Loucy (cell line): ENCODE measurements at regions not wholly inside any gene's neighbourhood (a gene's known extent, or its start where the extent isn't known, plus 50 kb on each side); places are given as distances from the start of the nearest gene placed in this dataset.
"Not testable (repeated sequence)": the region's sequence is repeated elsewhere in the genome, so short reads cannot be mapped to it uniquely, and the experiment has no call there.

Source experiments
- H2AFZ ChIP-seq: fragments of 200-600 bp; sonication (generic); 2 replicates; pipeline ENCODE4 v1.6.0; 2016; ENCODE audit warnings: antibody characterized with exemption, mild to moderate bottlenecking, low read length, moderate library complexity
- H3F3A ChIP-seq: fragments of 200-600 bp; 2 replicates; pipeline ENCODE4 v1.6.0; 2016; ENCODE audit warnings: antibody characterized with exemption, low read depth, mild to moderate bottlenecking
- H3K27me3 ChIP-seq: fragments of 200-600 bp; sonication (generic); 2 replicates; pipeline ENCODE4 v1.6.1; 2014; ENCODE audit warnings: low read length, mild to moderate bottlenecking; ENCODE audit not compliant: insufficient read depth, poor library complexity, severe bottlenecking
- H3K36me3 ChIP-seq: fragments of 200-600 bp; sonication (generic); 2 replicates; pipeline ENCODE4 v1.6.1; 2016; ENCODE audit warnings: low read length; ENCODE audit not compliant: insufficient read depth
- H3K4me1 ChIP-seq: fragments of 200-600 bp; sonication (generic); 2 replicates; pipeline ENCODE4 v1.5.1; 2014; ENCODE audit warnings: low read length, mild to moderate bottlenecking; ENCODE audit not compliant: insufficient read depth, poor library complexity, severe bottlenecking
- H3K4me2 ChIP-seq: fragments of 200-600 bp; sonication (generic); 2 replicates; pipeline ENCODE4 v1.6.0; 2014; ENCODE audit warnings: antibody characterized with exemption, low read length, low read depth, mild to moderate bottlenecking; ENCODE audit not compliant: poor library complexity, severe bottlenecking
- H3K4me3 ChIP-seq: fragments of 200-600 bp; sonication (generic); 2 replicates; pipeline ENCODE4 v1.5.1; 2014; ENCODE audit warnings: low read length, mild to moderate bottlenecking, mixed read lengths; ENCODE audit not compliant: poor library complexity, severe bottlenecking
- H3K79me2 ChIP-seq: fragments of 200-600 bp; sonication (generic); 2 replicates; pipeline ENCODE4 v1.6.1; 2014; ENCODE audit warnings: low read length; ENCODE audit not compliant: insufficient read depth
- H3K9ac ChIP-seq: fragments of 200-600 bp; sonication (generic); 2 replicates; pipeline ENCODE4 v1.6.0; 2014; ENCODE audit warnings: mild to moderate bottlenecking, low read depth, low read length, moderate library complexity; ENCODE audit not compliant: poor library complexity, severe bottlenecking
- H3K9me2 ChIP-seq: fragments of 200-600 bp; sonication (generic); replicated peaks from 2 replicates; pipeline ENCODE4 v1.6.1; 2016; ENCODE audit warnings: low read depth, low read length, mixed read lengths
- H3K9me3 ChIP-seq: fragments of 200-600 bp; sonication (generic); 2 replicates; pipeline ENCODE4 v1.6.1; 2014; ENCODE audit warnings: mild to moderate bottlenecking, antibody characterized with exemption, low read length, low read depth; ENCODE audit not compliant: insufficient read depth
- H4K20me1 ChIP-seq: fragments of 200-600 bp; sonication (generic); 2 replicates; pipeline ENCODE4 v1.6.0; 2014; ENCODE audit warnings: antibody characterized with exemption, low read length, mild to moderate bottlenecking; ENCODE audit not compliant: insufficient read depth, poor library complexity, severe bottlenecking

- H3K9me2 ChIP-seq, H3K36me3 ChIP-seq, H2AFZ ChIP-seq, H3K79me2 ChIP-seq, H3K27me3 ChIP-seq, H3K4me2 ChIP-seq, H3K9ac ChIP-seq, H3K9me3 ChIP-seq, H3K4me3 ChIP-seq, H4K20me1 ChIP-seq, H3K4me1 ChIP-seq, H3F3A ChIP-seq: not testable (repeated sequence)
Observed at GRCh38 chr2:242111954-242112353, 242.4 kb downstream of the RTP5 start.

DNA sequence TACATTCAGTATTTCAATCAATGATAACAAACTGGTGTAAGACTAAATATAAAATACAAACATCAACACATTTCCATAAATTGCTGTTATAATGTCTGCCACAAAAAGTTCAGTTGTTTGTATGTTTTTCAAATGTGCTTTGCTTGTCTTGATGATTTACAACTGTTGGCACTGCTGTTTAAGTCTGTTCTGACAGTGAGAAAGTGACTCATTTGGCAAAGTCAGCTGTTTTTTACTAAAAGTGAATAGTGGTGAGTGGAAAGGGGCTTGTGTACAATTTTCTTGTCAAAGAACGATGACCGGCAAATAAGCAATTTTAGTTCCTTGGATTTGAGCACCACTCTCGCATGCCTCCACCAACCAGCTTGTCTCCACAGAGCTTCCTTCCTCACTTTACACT lies 244.0 kb downstream of the RTP5 start:
- H3F3A ChIP-seq, H3K4me3 ChIP-seq, H3K4me1 ChIP-seq, H3K9me2 ChIP-seq, H2AFZ ChIP-seq, H3K36me3 ChIP-seq, H4K20me1 ChIP-seq, H3K4me2 ChIP-seq, H3K9ac ChIP-seq, H3K27me3 ChIP-seq, H3K79me2 ChIP-seq, H3K9me3 ChIP-seq: not testable (repeated sequence)

- not testable (repeated sequence) for H3K4me2 ChIP-seq, H3F3A ChIP-seq, H3K9me2 ChIP-seq, H4K20me1 ChIP-seq, H3K27me3 ChIP-seq, H2AFZ ChIP-seq, H3K4me3 ChIP-seq, H3K9me3 ChIP-seq, H3K9ac ChIP-seq, H3K79me2 ChIP-seq, H3K36me3 ChIP-seq, H3K4me1 ChIP-seq
Observed at GRCh38 chr2:242116676-242117075, 247.1 kb downstream of the RTP5 start.

- not testable (repeated sequence) for H4K20me1 ChIP-seq, H3K4me2 ChIP-seq, H3K36me3 ChIP-seq, H3K9me3 ChIP-seq, H3K27me3 ChIP-seq, H3K9ac ChIP-seq, H3K79me2 ChIP-seq, H3F3A ChIP-seq, H3K9me2 ChIP-seq, H3K4me1 ChIP-seq, H2AFZ ChIP-seq, H3K4me3 ChIP-seq
Observed at GRCh38 chr2:242117305-242117704, 247.8 kb downstream of the RTP5 start.

DNA sequence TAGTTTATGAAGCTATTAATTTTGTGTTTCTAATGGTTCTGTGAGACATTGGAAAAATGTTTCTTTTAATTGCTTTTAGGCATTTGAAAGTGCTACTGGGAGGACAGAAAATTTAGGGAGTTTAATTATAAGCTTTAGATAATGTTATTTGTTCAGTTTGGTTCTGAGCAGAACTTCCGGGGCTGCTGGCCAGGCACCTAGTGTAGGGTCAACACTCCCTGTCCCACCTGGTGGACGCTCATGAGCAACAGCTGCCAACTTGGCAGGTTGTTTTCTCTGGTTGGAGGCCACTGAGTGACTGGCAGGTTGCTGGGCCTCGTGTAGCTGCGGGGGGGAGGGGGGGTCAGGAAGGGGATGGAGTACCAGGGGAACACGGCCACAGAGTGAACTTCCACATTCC lies 250.2 kb downstream of the RTP5 start:
- H3K4me3 ChIP-seq, H3K9me2 ChIP-seq, H4K20me1 ChIP-seq, H3K4me1 ChIP-seq, H3K9ac ChIP-seq, H3K4me2 ChIP-seq, H3K36me3 ChIP-seq, H3F3A ChIP-seq, H3K9me3 ChIP-seq, H3K79me2 ChIP-seq, H2AFZ ChIP-seq, H3K27me3 ChIP-seq: not testable (repeated sequence)

DNA sequence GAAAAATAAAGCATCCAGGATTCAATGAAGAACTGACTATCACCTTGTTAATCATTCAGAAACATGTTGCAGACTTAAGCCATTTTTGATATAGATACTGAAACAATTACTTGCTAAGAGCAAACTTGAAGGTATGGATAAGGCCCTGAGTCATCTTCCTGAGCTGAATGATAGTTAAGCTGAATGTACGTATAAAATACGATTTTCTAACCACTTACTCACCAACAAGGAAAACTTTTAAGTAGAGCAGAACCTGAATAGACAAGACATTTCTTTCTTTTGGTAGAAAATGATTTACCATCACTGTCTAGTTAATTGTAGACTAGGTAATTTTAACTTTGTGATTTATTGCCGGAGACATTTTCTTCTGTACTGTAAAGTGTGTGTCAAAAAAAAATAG lies 261.2 kb downstream of the RTP5 start:
- not testable (repeated sequence) for H3K9me2 ChIP-seq, H3K4me2 ChIP-seq, H3F3A ChIP-seq, H3K9ac ChIP-seq, H3K4me3 ChIP-seq, H3K9me3 ChIP-seq, H4K20me1 ChIP-seq, H2AFZ ChIP-seq, H3K79me2 ChIP-seq, H3K27me3 ChIP-seq, H3K36me3 ChIP-seq, H3K4me1 ChIP-seq

DNA sequence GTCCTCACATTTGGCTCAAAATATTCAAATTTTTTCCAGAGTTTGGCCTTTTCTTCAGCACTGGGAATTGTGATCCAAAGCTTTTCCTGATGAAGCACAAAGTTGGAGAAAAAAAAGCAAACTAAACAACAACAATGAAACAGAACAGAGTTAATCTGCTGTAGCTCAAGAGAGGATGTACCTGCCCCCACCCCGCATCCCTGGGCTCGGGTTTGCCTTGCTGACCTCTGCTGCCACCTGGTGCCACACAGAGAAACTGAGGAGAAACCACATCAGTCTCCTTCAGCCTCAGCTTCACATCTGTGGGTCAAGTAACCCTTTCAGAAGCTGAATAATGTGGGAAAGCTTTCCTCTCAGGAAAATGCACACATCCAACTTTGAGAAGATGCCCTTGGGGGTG lies 290.4 kb downstream of the RTP5 start:
- not testable (repeated sequence) for H2AFZ ChIP-seq, H3K4me2 ChIP-seq, H3F3A ChIP-seq, H3K36me3 ChIP-seq, H3K9me3 ChIP-seq, H3K79me2 ChIP-seq, H3K27me3 ChIP-seq, H3K9me2 ChIP-seq, H3K4me1 ChIP-seq, H4K20me1 ChIP-seq, H3K4me3 ChIP-seq, H3K9ac ChIP-seq

DNA sequence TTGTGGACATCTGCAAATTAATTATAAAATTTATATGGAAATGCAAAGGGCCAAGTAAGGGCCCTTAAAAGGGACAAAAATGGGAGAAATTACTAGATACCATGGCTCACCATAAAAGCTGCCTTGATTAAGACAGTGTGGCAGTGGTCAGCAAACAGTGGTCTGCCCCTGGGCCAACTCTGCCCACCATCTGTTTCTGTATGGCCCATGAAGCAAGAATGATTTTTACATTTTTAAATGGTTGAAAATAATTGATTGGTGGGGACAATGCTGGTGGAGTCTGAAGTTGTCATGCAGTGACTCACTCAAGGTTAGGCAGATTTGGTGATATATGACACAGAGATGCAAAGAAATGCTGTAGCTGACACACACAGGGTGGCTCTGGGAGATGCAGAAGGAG lies 295.6 kb downstream of the RTP5 start:
- H3K4me2 ChIP-seq, H3F3A ChIP-seq, H4K20me1 ChIP-seq, H3K36me3 ChIP-seq, H3K9me3 ChIP-seq, H3K9ac ChIP-seq, H3K4me3 ChIP-seq, H3K4me1 ChIP-seq, H3K27me3 ChIP-seq, H3K9me2 ChIP-seq, H3K79me2 ChIP-seq, H2AFZ ChIP-seq: not testable (repeated sequence)
